Sigmoid colon (tissue), 4 donors: ENCODE measurements at regions not wholly inside any gene's neighbourhood (a gene's known extent, or its start where the extent isn't known, plus 50 kb on each side); places are given as distances from the start of the nearest gene placed in this dataset.

Source experiments
- EP300 ChIP-seq, 4 donors: sonication (generic); formaldehyde crosslinking; IDR thresholded peaks; one replicate each; pipeline ENCODE4 v1.6.1; 2017; ENCODE audit warnings: antibody characterized with exemption in 4 of 4
- POLR2A ChIP-seq, 2 donors: fragments of 450-650 bp; IDR thresholded peaks; one replicate each; pipeline ENCODE4 v1.6.1; 2016; ENCODE audit warnings: antibody characterized with exemption in 2 of 2, mild to moderate bottlenecking in 2 of 2, moderate library complexity in 2 of 2
- POLR2AphosphoS5 ChIP-seq, 4 donors: sonication (generic); formaldehyde crosslinking; IDR thresholded peaks; one replicate each; pipeline ENCODE4 v1.6.1; 2017; ENCODE audit warnings: antibody characterized with exemption in 4 of 4
- TF ChIP-seq, protein P1 (sequence below), 4 experiments: fragments of 450-650 bp in 3 of 4; fragments of 200-600 bp in 1 of 4; IDR thresholded peaks; one replicate each; pipeline ENCODE4 v1.5.1; 2016 to 2019; ENCODE audit warnings: antibody characterized with exemption in 4 of 4, mild to moderate bottlenecking in 3 of 4, moderate library complexity in 2 of 4

GRCh38 chr14:97395068-97395467 is 597.9 kb downstream of the VRK1 start:
- TF ChIP-seq, protein P1, sequence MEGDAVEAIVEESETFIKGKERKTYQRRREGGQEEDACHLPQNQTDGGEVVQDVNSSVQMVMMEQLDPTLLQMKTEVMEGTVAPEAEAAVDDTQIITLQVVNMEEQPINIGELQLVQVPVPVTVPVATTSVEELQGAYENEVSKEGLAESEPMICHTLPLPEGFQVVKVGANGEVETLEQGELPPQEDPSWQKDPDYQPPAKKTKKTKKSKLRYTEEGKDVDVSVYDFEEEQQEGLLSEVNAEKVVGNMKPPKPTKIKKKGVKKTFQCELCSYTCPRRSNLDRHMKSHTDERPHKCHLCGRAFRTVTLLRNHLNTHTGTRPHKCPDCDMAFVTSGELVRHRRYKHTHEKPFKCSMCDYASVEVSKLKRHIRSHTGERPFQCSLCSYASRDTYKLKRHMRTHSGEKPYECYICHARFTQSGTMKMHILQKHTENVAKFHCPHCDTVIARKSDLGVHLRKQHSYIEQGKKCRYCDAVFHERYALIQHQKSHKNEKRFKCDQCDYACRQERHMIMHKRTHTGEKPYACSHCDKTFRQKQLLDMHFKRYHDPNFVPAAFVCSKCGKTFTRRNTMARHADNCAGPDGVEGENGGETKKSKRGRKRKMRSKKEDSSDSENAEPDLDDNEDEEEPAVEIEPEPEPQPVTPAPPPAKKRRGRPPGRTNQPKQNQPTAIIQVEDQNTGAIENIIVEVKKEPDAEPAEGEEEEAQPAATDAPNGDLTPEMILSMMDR (IDR thresholded peaks at IDR 0.05), result no peak
- no peak for TF ChIP-seq POLR2A (IDR thresholded peaks at IDR 0.05)
- TF ChIP-seq EP300 (IDR thresholded peaks at IDR 0.05), result no peak
- TF ChIP-seq POLR2AphosphoS5 (IDR thresholded peaks at IDR 0.05), result no peak
